NCI-H1092 treated with DMSO at 0.1 percent for 48 hours (cell line): ENCODE measurements at regions not wholly inside any gene's neighbourhood (a gene's known extent, or its start where the extent isn't known, plus 50 kb on each side); places are given as distances from the start of the nearest gene placed in this dataset.

ENCODE experiments used
- DNase-seq: peaks from one replicate; lab custom pipeline; 2025; lab: John Stamatoyannopoulos, UW

DNA sequence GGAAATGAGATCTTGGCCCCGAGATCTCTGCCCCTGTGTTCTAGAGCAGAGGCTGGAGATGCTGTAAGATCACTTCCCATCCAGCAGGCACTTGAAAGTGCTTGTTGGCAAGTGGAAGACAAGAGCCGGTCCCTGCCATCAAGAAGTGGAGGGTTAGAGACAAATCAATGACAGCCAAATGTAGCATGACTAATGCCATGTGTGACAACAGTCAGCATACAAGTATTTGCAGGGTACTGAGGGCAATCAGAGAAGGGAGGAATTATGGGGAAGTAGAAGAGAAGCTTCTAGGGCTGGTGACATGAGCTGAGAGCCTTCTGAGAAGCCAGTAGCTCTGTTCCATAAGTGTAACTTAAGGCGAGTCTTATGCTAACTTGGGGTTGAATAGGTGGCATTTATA is 58.6 kb downstream of the TMEM17 start:
- no peak for DNase-seq

DNA sequence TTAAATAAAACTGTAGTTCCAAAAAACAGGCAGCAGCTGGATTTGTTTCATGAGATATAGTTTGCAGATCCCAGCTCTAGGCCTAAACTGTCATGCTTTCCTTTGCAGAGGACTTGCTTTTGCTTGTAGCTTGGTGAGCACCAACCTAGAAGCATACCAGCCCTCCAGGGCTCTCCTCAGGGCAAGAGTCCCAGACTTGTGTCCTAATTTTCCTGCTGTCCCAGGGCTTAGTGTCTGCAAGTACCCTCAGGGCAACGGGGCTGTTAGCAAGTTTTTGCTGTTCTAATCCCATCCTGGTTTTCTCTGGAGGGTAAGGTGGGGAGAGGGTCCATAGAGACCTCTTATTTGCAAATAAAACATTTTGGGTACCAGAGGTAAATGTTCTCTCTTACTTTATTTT is 59.5 kb downstream of the TMEM17 start:
- no peak for DNase-seq

DNA sequence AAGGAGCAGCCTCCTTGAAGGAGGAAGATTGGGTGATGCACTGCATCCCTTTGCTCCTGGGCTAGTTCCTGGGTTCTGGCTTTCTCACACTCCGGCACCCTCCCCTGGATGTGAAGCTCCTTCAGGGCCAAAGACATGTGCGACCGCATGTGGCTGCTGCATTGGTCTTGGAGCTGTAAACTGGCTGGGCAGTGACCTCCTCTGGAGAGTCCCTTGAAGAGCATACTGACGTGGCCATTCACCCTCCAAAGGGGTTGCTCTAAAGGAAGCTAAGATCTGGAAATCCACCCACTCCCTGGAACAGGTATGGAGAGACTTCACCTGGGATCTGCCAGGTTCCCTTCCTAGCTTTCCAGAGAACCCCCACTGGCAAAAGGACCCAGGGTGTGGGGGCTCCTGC is 62.1 kb downstream of the TMEM17 start:
- DNase-seq, result no peak

DNA sequence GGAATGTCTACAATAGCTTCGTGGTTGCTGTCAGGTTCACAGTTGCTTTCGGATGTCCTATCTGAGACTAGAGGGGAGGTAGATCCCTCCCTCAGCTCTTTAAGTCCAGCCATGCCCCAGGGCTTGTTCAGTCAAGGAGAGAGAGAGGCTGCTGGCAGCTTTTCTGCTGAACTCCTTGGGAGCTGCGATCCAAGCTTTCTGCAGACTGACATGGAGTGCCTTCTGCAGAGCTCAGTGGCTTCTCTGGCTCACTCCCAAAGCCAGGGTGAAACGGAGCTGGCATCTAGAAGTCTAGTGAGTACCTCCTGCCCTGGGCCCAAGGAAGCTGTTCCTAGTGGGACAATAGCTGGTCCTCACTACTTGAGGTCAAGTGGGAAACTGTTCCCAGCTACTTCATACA is 62.5 kb downstream of the TMEM17 start:
- DNase-seq, result no peak

DNA sequence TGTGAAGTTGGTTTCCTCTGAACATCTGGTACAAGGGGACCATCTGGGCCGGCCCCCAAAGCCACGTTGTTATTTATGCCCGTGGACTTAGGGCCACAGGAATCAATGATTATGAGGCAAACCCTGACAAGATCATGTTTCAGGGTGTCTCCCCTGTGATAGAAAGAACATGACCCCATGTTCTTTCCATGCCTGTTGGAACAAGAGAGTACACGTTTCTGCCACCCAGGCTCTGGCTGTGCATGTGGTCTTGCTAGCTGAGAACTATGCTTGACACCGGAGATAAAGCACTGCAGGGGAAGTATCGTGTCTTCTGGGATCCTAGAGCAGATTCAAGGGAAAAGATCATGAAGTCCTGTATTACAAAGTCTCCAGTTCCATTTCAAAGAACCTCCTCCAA is 64.2 kb downstream of the TMEM17 start:
- DNase-seq, result no peak

DNA sequence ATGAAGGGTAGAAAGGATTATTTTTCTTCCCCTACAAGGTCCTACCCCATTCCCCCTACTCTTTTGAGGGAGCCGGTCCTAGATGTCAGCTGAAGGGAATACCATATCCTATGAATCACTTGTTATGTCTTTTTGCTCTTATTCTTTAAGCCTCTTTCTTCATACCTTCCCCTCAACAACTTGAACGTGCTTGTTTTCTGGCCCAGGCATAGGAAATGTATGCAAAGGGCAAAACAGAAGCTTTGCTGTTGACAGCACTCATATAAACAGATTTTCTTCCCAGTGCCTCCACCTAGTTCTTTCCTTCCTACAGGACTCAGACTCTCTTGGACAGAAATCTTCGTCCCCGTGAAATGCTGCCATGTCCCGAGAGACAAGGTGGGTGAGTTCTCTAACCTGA is 64.6 kb downstream of the TMEM17 start:
- no peak for DNase-seq

DNA sequence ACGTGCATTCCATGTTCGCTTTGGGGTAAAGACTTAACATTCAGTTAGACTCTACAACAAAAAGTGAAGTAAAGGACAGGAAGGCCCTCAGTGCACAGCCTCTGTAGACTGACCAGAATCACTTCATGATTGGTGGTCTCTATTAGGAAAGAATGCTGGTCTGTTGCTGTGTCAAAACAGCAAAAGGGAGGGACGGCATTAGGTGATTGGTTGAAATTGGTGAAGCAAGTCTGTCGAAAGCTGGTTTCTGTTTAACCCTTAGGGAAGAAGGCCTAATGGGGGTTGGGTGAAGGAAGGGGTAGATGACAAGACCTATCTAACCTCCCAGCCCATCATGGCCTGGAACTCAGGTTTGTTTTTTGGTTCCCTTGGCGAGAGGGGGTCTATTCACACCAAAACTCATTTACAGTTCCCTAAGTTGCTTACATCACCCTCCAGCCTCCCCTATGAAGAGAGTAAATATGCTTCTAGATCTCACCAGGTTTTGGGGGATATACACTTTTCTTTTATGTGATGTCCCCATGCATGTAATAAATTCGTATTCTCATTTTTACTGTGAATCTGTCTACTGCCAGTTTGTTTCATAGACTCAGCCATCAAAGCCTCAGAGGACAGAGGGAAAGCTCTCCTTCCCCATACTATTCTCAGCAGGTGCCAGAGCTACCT is 65.6 kb downstream of the TMEM17 start:
- no peak for DNase-seq

DNA sequence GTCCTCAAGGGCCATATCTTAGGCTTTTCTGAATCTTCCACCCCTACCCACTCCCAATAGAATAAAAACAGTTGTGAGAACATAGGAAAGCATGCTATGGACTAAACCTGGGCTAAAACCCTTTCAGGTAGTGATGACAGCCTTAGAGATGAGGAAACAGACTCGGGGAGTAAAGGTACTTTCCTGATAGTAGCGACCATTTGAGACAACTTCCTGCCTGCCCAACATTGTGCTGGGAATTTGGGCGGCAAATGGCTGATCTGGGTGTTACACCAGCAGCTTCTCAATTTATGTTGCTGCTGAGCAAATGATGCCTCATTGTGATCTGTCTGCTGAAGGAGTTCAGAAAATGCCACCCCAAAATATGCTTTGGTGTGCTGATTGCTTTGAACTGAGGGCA is 66.6 kb downstream of the TMEM17 start:
- no peak for DNase-seq

DNA sequence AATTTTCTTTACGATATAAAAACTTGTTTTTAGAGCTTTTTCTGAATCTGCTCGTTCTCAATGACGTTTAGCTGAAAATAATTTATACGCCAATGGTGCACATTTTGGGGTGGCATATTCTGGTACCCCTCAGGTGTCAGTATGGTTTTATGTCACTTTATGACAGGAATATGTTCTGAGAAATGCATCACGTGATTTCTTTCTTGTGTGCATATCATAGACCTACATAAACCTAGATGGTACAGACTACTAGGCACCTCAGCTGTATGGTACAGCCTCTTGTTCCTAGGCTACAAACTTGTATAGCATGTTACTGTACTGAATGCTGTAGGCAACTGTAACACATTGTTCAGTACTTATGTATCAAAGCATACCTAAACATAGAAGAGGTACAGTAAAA is 68.2 kb downstream of the TMEM17 start:
- DNase-seq, result no peak

DNA sequence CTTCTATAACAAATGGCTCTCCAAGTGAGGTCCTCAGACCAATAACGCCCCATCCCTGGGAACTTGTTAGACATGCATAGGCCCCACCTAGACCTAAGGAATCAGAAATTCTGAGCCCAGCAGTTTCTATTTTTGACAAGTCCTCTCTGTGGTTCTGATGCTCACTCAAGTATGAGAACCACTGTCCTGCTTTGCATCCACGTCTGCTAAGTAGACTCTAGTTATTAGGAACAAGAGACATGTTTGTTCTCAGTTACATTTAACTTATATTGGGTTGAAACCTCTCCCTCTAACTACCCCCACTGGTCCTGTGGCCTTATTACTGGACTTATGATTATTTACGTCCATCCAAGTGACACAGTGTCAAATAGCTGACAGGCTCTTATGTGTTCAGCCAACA is 70.3 kb downstream of the TMEM17 start:
- no peak for DNase-seq

DNA sequence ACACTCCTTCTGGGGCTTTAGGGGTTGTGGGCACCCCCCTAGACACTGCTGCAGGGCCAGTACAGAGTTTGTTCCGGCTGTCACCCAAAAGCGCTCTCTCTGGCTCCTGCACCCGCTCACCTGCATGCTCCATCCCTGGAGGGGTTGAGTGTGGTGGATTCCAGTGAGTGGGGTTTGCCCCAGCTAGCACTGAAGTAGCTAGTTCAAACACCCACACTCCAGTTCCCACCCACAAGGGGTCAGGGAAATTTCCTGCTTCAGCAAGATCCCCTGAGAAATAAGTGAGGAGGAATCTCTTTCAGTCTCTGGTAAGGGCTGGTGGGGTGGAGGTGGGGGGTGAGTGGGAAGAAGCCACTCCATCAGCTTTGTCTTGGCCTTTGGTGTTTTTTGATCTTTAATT is 73.6 kb downstream of the TMEM17 start:
- DNase-seq, result no peak

DNA sequence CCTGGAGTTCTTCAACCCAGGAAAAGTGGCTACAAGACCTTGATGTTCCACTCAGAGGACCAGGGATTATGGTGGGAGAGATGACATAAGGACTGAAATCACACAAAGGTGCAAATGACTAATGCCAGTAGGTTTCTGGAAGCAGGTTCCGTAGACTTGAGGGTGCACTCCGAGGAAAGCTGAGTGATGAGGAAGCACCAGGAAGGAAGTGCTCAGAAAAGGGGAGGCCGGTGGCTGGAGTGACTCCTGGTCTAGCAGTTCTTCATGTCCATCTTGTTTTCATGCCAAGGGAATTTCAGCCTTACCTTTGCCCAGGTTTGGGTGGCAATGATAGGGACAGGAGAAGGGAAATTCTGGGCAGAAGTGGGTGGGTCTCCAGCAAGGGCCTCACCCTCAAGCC is 74.5 kb downstream of the TMEM17 start:
- no peak for DNase-seq

DNA sequence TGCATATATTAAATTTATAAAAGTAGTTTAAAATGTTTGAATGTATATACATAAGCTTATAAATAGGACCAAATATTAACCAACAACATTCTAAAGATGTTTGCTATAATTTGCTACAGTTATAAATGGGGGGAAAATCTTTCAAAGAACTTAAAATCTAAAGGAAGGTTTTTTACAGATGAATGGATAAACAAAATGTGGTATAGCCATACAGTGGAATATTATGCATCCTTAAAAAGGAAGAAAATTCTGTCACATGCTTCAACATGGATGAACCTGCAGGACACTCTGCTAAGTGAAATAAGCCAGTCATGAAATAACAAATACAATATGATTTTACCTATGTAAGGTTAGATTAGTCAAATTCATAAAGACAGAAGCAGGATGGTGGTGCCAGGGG is 75.8 kb downstream of the TMEM17 start:
- no peak for DNase-seq

DNA sequence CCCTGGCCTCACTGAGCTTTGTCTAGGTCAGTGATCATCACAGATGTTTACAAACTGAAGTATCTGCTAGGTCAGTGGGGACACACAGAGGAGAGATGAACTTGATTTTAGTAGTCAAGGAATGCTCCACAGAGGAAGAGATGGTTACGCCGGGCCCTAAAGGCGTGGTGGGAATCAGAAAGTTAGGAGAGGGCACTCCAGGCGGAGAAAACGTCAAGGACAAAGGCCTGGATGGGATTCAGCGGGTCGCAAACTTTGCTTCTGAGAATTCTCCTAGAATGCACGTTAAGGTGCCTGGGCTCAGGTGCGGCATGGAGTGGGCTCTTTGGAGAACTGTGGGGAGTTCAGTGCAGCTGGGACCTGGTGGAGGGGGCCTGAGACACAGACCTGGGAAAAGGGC is 78.8 kb downstream of the TMEM17 start:
- no peak for DNase-seq

DNA sequence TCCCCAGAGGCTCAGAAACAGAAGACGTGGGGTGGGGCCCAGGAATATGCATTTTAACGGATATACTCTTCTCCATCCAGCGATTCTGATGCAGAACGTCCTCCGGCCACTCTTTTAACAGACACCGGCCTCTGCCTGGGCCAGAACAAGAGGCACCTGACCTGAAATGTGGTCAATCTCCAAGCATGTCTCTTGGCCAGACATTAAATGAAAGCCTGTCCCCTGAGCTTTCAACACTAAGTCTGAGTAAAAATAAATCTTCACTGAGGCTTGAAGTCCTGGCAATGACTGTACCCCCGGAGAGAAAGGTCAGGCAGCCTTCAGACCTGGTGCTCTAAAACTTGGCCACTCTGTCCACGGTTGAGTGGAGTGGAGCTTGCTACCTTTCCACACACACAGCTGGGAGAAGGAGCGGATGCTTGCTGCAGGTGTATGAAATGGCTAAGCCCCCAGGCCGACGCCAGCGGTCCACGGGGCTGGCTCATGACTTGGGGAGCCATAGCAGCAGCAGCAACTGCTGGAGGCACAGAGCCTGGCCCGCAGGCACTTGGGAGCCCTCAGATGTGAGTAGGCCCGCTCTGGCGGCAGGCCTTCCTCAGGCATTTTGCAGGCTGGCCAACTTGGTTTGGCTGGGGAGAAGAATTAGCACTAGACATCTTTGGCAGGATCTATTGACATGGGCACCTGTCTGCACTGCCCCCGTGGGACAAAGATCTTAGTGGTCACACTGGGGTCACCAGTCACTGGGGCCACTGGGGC is 79.7 kb downstream of the TMEM17 start:
- no peak for DNase-seq

DNA sequence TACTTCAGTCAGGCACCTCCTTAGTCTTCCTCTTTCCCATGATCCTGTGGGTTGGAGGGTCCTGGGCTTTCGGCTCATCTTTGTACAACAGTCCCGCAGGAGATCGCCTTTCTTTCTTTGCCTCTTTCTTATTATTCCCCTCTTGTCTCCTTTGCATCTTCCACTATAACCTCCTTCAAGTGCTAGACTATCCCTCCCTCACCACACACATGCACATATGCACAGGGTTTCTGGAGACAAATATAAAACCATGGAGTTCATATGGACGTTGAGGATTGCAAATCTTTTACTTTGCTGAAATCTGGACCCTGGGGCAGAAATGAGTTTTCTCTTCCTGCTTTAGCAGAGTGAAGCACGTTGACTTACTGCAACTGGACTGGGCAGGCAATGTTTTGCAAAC is 80.3 kb downstream of the TMEM17 start:
- DNase-seq, result no peak

DNA sequence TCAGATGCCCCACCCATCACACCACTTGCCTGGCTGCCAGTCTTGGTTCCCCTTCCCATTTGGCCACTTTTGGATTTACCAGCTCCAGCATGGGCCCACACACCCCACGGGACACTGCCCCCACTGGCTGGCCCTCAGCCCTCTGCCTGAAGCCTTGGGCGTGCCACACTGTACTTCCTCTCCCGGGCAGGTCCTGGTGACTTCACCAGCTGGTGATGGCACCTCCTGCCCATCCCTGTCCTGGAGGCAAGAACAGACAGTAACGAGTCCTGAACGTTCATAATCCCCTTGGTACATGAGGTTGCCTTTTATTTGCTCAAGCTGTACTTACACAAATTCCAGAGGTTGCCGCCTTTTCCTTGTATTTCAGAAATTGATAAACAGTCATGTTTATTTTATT is 81.1 kb downstream of the TMEM17 start:
- DNase-seq, result no peak

DNA sequence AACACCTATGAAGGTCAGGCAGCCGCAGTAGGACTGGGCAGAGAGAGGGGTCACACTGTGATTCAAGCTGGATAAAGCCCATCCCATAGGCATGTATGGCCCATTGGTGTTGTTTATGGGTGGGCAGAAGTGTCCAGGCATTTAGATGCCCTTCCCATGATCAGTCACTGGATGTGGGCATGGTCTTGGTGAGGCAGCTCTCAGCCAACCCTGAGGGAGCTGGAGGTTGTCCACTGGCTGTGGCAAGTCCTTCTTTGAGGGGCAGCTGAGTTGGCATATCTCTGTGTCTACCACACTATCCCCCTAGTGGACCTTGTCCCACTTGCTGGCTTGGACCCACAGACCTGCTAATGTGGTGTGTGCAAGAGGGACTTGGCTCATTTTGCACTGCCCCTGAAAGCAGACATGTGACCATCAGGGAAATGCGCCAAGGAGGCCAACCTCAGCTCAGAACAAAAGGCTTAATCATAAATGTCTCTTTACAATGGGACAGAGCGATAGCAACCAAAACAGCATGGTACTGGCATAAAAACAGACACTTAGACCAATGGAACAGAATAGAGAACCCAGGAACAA is 82.0 kb downstream of the TMEM17 start:
- no peak for DNase-seq

DNA sequence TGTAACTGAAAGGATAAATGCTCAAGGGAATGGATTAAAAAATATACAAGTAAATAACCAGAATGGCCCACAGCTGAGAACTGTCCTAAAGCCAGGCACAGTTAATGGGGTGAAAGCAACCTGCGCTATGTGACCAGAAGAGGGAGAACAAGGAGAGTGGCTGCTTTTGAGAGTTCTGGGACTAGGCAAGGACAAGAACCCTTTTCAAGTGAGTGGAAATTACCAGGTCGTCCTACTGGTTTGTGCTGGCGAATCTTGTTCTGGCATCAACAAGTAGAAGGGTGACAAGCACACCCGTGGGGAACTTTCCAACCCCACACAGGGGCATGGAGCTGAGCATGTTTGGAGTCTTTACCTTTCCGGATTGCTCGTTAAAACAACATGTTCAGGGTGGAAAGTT is 82.8 kb downstream of the TMEM17 start:
- DNase-seq, result no peak

DNA sequence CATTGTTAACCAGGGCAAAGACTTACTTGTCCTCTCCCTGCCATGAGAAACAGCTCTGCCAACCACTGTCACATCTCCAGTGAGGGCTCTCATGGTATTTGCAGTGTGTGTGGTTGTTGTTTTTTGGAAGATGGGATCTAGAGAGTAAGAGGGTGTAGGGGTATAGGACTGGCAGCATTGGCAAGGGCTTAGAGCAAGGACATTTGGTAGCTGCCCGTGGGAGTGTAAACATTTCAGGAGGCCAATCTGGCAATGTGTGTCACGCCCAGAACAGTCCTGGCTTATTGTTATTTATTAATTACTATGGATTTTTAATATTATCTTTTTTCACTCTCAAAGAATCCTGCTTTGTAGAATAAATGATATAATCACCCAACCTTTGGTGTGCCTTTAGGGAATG is 90.5 kb downstream of the TMEM17 start:
- DNase-seq, result no peak

DNA sequence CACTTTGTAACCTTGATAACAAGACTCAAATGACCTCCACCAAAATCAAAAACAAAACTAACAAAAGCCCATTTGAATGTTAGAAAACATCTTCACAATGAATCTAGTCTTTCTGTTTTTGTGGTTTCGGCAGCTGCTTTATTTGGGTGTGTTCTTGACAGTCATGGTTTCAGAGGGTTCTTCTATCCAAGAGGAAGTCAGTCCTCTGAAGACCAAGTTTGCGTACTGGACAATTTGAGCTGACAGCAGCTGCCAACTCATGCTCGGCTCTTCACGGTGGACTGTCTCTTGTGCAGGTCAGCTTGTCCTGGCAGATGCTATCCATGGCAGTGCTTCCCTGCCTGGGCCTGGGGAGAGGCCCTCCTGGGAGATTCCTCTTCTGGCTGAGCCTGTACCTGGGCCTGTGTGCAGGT is 91.0 kb downstream of the TMEM17 start:
- DNase-seq, result no peak

DNA sequence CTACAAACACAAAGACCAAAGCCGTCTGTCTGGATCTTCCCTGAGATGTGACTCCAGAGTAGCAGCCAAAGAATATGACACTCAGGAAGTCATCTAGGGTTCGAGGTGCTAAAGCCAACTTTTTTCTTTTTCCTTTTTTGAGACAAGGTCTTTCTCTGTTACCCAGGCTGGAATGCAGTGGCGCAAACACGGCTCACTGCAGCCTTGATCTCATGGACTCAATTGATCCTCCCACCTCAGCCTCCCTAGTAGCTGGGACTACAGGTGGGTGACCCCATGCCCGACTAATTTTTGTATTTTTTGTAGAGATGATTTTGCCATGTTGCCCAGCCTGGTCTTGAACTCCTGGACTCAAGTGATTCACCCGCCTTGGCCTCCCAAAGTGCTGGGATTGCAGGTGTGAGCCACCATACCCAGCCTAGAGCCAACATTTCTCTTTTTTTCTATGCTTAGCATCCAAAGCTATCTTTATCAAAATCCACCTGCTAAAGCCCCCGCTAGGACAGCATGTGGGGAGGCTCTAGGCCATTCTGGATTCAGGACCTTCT is 92.8 kb downstream of the TMEM17 start:
- DNase-seq, result no peak

DNA sequence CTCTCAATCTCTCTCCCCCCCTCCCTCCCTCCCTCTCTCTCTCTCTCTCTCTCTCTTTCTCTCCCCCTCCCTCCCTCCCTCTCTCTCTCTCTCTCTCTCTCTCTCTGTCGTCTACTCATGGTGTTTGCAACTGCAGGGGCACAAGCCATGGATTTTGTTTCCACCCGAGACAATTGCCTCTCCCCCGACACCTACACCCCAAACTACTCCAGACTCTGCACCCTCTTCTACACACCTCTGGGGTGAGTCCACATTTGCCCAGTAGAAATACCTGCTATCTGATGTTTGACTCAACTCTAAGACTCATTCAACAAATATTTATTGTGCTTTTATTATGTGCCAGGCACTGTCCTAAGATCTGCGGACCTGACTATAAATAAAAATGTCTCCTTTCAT is 93.7 kb downstream of the TMEM17 start:
- no peak for DNase-seq
